ENCODE measurements at regions not wholly inside any gene's neighbourhood (a gene's known extent, or its start where the extent isn't known, plus 50 kb on each side); places are given as distances from the start of the nearest gene placed in this dataset.

- Histone ChIP-seq H3K9me1 (ENCODE audit: control insufficient read depth, extremely low read depth, insufficient read depth, low read length) (no peaks in the 10 kb centered on the region), H3K27ac (ENCODE audit: control insufficient read depth, insufficient read depth, low read length) (no peak overlapping the region), H4K20me1 (ENCODE audit: control insufficient read depth, extremely low read depth, insufficient read depth, low read length) (no peaks in the 10 kb centered on the region), H3K4me3 (ENCODE audit: control insufficient read depth in 2 of 3, extremely low read depth in 1 of 3, insufficient read depth in 2 of 3, low read depth in 1 of 3, low read length in 3 of 3) (no peak overlapping the region), H3K4me2 (ENCODE audit: control insufficient read depth, extremely low read depth, insufficient read depth, low read depth, low read length) (no peak overlapping the region), H3K27me3 (ENCODE audit: control insufficient read depth, extremely low read depth, insufficient read depth, low read length) (no peaks in the 10 kb centered on the region), H3K79me2 (ENCODE audit: control insufficient read depth, insufficient read depth, low read length) (no peaks in the 10 kb centered on the region), H3K9me3 (ENCODE audit: control insufficient read depth, low read depth, low read length) (no peaks in the 10 kb centered on the region), H3K4me1 (ENCODE audit: control insufficient read depth, extremely low read depth, insufficient read depth, low read length) (peaks cover 6% of the 10 kb centered on the region), H3K9ac (ENCODE audit: control insufficient read depth, extremely low read depth, insufficient read depth, low read length) (no peak overlapping the region), H2AFZ (ENCODE audit: control insufficient read depth, low read length) (no peak overlapping the region), H3K36me3 (ENCODE audit: control insufficient read depth in 2 of 2, extremely low read depth in 1 of 2, insufficient read depth in 2 of 2, low read length in 2 of 2) (no peaks in the 10 kb centered on the region)
- dilution Hi-C loops (cut with MboI; ENCODE audit: extremely low pct_ligation_motif_present, low sequenced_read_pairs) = no loop called here
- FAIRE-seq (no peak), DNase-seq (ENCODE audit: low read depth, low spot score) (no peak)
- TF ChIP-seq EZH2 (IDR thresholded peaks at IDR 0.05; ENCODE audit: low read length) = no peak
- TF ChIP-seq, protein P1, sequence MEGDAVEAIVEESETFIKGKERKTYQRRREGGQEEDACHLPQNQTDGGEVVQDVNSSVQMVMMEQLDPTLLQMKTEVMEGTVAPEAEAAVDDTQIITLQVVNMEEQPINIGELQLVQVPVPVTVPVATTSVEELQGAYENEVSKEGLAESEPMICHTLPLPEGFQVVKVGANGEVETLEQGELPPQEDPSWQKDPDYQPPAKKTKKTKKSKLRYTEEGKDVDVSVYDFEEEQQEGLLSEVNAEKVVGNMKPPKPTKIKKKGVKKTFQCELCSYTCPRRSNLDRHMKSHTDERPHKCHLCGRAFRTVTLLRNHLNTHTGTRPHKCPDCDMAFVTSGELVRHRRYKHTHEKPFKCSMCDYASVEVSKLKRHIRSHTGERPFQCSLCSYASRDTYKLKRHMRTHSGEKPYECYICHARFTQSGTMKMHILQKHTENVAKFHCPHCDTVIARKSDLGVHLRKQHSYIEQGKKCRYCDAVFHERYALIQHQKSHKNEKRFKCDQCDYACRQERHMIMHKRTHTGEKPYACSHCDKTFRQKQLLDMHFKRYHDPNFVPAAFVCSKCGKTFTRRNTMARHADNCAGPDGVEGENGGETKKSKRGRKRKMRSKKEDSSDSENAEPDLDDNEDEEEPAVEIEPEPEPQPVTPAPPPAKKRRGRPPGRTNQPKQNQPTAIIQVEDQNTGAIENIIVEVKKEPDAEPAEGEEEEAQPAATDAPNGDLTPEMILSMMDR (optimal IDR thresholded peaks at IDR 0.05 in 1 of 3, IDR thresholded peaks at IDR 0.05 in 1 of 3, conservative IDR thresholded peaks at IDR 0.05 in 1 of 3; ENCODE audit: extremely low read depth in 1 of 3, insufficient read depth in 2 of 3, low read length in 3 of 3) = no peak
Measured at GRCh38 chr4:186898367-186898766, 174.7 kb upstream of the FAT1 start.

DNA sequence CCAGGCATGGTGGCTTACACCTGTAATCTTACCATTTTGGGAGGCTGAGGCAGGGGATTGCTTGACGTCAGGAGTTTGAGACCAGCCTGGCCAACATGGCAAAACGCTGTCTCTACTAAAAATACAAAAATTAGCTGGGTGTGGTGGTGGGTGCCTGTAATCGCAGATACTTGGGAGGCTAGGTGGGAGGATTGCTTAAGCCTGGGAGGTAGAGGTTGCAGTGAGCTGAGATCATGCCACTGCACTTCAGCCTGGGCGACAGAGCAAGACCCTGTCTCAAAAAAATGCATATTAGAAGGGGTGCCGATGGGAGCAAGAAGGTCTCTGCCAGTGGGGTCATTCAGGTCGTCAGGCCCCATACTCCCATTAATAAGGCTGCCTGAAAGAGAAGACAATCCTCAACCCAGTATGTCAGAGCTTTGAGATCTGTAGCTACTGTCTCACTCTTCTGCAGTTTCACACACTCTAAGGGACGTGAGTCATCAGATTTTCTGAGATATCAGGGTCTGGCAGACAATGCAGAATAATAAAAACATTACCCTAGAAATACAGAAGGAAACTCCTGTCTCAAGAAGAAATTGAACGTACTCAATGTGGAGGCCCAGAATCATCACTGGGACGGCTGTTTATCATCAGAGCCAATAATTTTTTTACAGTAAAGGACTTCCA is 176.7 kb upstream of the FAT1 start:
- dilution Hi-C loops (cut with MboI; ENCODE audit: extremely low pct_ligation_motif_present, low sequenced_read_pairs) = no loop called here
- no peak for TF ChIP-seq EZH2 (IDR thresholded peaks at IDR 0.05; ENCODE audit: low read length)
- TF ChIP-seq, protein P1 (optimal IDR thresholded peaks at IDR 0.05 in 1 of 3, IDR thresholded peaks at IDR 0.05 in 1 of 3, conservative IDR thresholded peaks at IDR 0.05 in 1 of 3; ENCODE audit: extremely low read depth in 1 of 3, insufficient read depth in 2 of 3, low read length in 3 of 3) = no peak
- DNase-seq (ENCODE audit: low read depth, low spot score) (no peak), FAIRE-seq (peak; percentile 17)
- Histone ChIP-seq H3K9ac (ENCODE audit: control insufficient read depth, extremely low read depth, insufficient read depth, low read length) (no peak overlapping the region), H3K4me3 (ENCODE audit: control insufficient read depth in 2 of 3, extremely low read depth in 1 of 3, insufficient read depth in 2 of 3, low read depth in 1 of 3, low read length in 3 of 3) (no peak overlapping the region), H3K79me2 (ENCODE audit: control insufficient read depth, insufficient read depth, low read length) (no peaks in the 10 kb centered on the region), H3K9me3 (ENCODE audit: control insufficient read depth, low read depth, low read length) (no peaks in the 10 kb centered on the region), H3K9me1 (ENCODE audit: control insufficient read depth, extremely low read depth, insufficient read depth, low read length) (no peaks in the 10 kb centered on the region), H2AFZ (ENCODE audit: control insufficient read depth, low read length) (no peak overlapping the region), H3K27me3 (ENCODE audit: control insufficient read depth, extremely low read depth, insufficient read depth, low read length) (no peaks in the 10 kb centered on the region), H3K36me3 (ENCODE audit: control insufficient read depth in 2 of 2, extremely low read depth in 1 of 2, insufficient read depth in 2 of 2, low read length in 2 of 2) (no peaks in the 10 kb centered on the region), H4K20me1 (ENCODE audit: control insufficient read depth, extremely low read depth, insufficient read depth, low read length) (no peaks in the 10 kb centered on the region), H3K4me2 (ENCODE audit: control insufficient read depth, extremely low read depth, insufficient read depth, low read depth, low read length) (no peak overlapping the region), H3K4me1 (ENCODE audit: control insufficient read depth, extremely low read depth, insufficient read depth, low read length) (peaks cover 16% of the 10 kb centered on the region), H3K27ac (ENCODE audit: control insufficient read depth, insufficient read depth, low read length) (no peak overlapping the region)
